ENCODE measurements at regions not wholly inside any gene's neighbourhood (a gene's known extent, or its start where the extent isn't known, plus 50 kb on each side); places are given as distances from the start of the nearest gene placed in this dataset.
"Not testable (repeated sequence)": the region's sequence is repeated elsewhere in the genome, so short reads cannot be mapped to it uniquely, and the experiment has no call there.

DNA sequence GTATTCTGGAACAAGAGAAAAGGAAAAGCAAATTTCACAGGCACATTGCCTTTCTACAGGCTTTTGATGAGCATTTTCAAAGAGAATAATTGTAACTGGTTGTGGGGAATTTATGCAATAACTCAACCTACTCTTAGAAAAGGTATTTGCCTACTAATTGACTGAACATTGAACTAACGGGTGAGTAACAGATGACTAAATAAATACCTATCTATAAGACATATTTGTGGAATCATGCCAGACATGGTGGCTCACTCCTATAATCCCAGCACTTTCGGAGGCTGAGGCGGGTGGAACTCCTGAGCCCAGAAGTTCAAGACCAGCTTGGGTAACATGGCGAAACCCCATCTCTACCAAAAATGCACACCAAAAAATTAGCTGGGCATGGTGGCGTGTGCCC lies 367.7 kb downstream of the CGGBP1 start:
- Histone ChIP-seq H3K27me3 (ENCODE audit: insufficient read depth, low read length, poor library complexity) (no peaks in the 10 kb centered on the region), H3K4me2 (ENCODE audit: insufficient read depth, low read length) (no peak overlapping the region), H4K20me1 (ENCODE audit: insufficient read depth, low read length) (no peaks in the 10 kb centered on the region), H3K36me3 (ENCODE audit: insufficient read depth, low read length) (no peaks in the 10 kb centered on the region), H3K79me2 (ENCODE audit: insufficient read depth, low read length) (no peaks in the 10 kb centered on the region), H3K4me3 (ENCODE audit: low read depth in 1 of 2, low read length in 2 of 2) (no peak overlapping the region), H3K9me3 (ENCODE audit: insufficient read depth, low read length, severe bottlenecking) (no peaks in the 10 kb centered on the region), H2AFZ (ENCODE audit: low read depth, low read length) (no peak overlapping the region), H3K9ac (ENCODE audit: low read depth, low read length) (no peak overlapping the region), H3K4me1 (ENCODE audit: insufficient read depth, low read length) (no peaks in the 10 kb centered on the region), H3K27ac (ENCODE audit: low read length) (no peak overlapping the region)
- no peak for TF ChIP-seq EZH2 (IDR thresholded peaks at IDR 0.05; ENCODE audit: borderline replicate concordance, low read depth, low read length, severe bottlenecking)
- TF ChIP-seq, protein P1, sequence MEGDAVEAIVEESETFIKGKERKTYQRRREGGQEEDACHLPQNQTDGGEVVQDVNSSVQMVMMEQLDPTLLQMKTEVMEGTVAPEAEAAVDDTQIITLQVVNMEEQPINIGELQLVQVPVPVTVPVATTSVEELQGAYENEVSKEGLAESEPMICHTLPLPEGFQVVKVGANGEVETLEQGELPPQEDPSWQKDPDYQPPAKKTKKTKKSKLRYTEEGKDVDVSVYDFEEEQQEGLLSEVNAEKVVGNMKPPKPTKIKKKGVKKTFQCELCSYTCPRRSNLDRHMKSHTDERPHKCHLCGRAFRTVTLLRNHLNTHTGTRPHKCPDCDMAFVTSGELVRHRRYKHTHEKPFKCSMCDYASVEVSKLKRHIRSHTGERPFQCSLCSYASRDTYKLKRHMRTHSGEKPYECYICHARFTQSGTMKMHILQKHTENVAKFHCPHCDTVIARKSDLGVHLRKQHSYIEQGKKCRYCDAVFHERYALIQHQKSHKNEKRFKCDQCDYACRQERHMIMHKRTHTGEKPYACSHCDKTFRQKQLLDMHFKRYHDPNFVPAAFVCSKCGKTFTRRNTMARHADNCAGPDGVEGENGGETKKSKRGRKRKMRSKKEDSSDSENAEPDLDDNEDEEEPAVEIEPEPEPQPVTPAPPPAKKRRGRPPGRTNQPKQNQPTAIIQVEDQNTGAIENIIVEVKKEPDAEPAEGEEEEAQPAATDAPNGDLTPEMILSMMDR (IDR thresholded peaks at IDR 0.05; ENCODE audit: borderline replicate concordance, extremely low read depth, low read length, poor library complexity, severe bottlenecking), result no peak
- DNase-seq, result no peak
- ATAC-seq (ENCODE audit: insufficient read depth, low read depth), result no peak

DNA sequence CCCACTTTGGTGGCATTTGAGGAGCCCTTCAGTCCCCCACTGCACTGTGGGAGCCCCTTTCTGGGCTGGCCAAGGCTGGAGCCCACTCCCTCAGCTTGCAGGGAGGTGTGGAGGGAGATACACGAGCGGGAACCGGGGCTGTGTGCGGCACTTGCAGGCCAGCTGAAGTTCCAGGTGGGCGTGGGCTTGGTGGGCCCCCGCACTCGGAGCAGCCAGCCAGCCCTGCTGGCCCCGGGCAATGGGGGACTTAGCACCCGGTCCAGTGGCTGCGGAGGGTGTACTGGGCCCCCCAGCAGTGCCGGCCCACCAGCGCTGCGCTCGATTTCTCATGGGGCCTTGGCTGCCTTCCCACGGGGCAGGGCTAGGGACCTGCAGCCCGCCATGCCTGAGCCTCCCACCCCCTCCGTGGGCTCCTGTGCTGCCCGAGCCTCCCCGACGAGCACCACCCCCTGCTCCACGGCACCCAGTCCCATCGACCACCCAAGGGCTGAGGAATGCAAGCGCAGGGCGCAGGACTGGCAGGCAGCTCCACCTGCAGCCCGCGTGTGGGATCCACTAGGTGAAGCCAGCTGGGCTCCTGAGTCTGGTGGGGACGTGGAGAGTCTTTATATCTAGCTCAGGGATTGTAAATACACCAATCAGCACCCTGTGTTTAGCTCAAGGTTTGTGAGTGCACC lies 379.7 kb downstream of the CGGBP1 start:
- H3K27ac ChIP-seq (ENCODE audit: low read length); H3K79me2 ChIP-seq (ENCODE audit: insufficient read depth, low read length); H3K9ac ChIP-seq (ENCODE audit: low read depth, low read length); H2AFZ ChIP-seq (ENCODE audit: low read depth, low read length); H3K4me3 ChIP-seq (ENCODE audit: low read depth in 1 of 2, low read length in 2 of 2); H4K20me1 ChIP-seq (ENCODE audit: insufficient read depth, low read length); H3K4me2 ChIP-seq (ENCODE audit: insufficient read depth, low read length); ATAC-seq (ENCODE audit: insufficient read depth, low read depth); H3K27me3 ChIP-seq (ENCODE audit: insufficient read depth, low read length, poor library complexity); DNase-seq; H3K36me3 ChIP-seq (ENCODE audit: insufficient read depth, low read length); H3K4me1 ChIP-seq (ENCODE audit: insufficient read depth, low read length); H3K9me3 ChIP-seq (ENCODE audit: insufficient read depth, low read length, severe bottlenecking): not testable (repeated sequence)

DNA sequence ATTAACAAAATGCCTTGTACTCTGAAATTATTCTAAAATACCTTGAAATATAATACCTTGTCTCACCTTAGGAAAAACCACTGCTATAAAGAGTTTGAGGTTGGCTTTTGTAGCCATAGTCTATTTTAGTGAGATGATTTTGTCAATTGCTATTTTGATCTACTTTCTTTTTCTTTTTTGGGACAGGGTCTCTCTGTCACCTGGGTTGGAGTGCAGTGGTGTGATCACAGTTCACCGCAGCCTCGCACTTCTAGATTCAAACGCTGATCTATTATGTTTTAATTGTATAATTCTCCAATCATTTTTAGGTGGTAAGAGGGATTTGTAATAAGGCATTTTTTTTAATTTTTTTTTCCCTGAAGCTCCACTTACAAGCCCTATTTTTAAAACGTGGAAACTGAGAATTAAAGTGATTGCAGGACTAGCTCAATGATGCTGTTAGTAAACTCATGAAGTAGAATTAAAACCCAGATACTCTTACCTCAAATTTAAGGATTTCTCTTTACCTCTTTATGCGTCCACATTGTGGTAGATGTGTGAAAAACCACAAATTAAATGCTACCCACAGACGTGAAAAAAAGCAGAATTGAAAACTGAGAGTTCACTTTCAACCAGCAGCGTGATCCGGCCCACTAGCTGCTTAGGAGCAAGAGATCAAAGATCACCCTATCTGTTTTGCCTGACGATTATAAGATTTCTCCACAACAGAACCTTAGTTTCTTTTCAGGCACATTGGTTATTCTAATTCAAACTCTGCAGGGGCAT lies 384.2 kb downstream of the CGGBP1 start:
- no peak for TF ChIP-seq EZH2 (IDR thresholded peaks at IDR 0.05; ENCODE audit: borderline replicate concordance, low read depth, low read length, severe bottlenecking)
- TF ChIP-seq, protein P1 (IDR thresholded peaks at IDR 0.05; ENCODE audit: borderline replicate concordance, extremely low read depth, low read length, poor library complexity, severe bottlenecking), result no peak
- DNase-seq (no peak), ATAC-seq (ENCODE audit: insufficient read depth, low read depth) (0 out of 3 replicates have a peak, but pooled peaks have one; percentile 24)
- no peaks in the 10 kb centered on the region for H3K9me3 ChIP-seq (ENCODE audit: insufficient read depth, low read length, severe bottlenecking)
- H2AFZ ChIP-seq (ENCODE audit: low read depth, low read length), result no peak overlapping the region
- H3K27ac ChIP-seq (ENCODE audit: low read length), result no peak overlapping the region
- no peaks in the 10 kb centered on the region for H4K20me1 ChIP-seq (ENCODE audit: insufficient read depth, low read length)
- H3K9ac ChIP-seq (ENCODE audit: low read depth, low read length), result no peak overlapping the region
- no peaks in the 10 kb centered on the region for H3K79me2 ChIP-seq (ENCODE audit: insufficient read depth, low read length)
- no peak overlapping the region for H3K4me3 ChIP-seq (ENCODE audit: low read depth in 1 of 2, low read length in 2 of 2)
- H3K36me3 ChIP-seq (ENCODE audit: insufficient read depth, low read length), result no peaks in the 10 kb centered on the region
- H3K4me2 ChIP-seq (ENCODE audit: insufficient read depth, low read length), result no peak overlapping the region
- no peaks in the 10 kb centered on the region for H3K4me1 ChIP-seq (ENCODE audit: insufficient read depth, low read length)
- no peaks in the 10 kb centered on the region for H3K27me3 ChIP-seq (ENCODE audit: insufficient read depth, low read length, poor library complexity)

DNA sequence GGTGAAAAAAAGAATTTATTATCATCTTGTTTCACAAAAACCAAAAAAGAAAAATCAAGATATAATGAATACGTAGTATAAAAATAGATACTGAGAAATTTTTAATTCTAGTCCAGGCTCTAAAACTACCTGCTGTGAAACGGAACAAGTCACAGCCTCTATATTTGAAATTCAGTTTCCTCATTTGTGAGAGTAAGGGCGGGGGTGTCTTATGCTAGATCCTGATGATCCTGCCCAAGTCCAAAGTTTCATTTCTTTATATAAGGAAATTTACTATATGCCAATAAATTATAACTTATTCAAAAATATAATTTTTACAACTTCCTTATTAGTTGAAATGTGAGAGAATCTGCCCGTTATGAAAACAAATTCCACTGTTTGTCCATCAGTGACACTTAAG lies 385.7 kb downstream of the CGGBP1 start:
- no peak overlapping the region for H3K9ac ChIP-seq (ENCODE audit: low read depth, low read length)
- no peak overlapping the region for H3K27ac ChIP-seq (ENCODE audit: low read length)
- H3K36me3 ChIP-seq (ENCODE audit: insufficient read depth, low read length), result no peaks in the 10 kb centered on the region
- no peaks in the 10 kb centered on the region for H3K27me3 ChIP-seq (ENCODE audit: insufficient read depth, low read length, poor library complexity)
- no peaks in the 10 kb centered on the region for H4K20me1 ChIP-seq (ENCODE audit: insufficient read depth, low read length)
- no peaks in the 10 kb centered on the region for H3K4me1 ChIP-seq (ENCODE audit: insufficient read depth, low read length)
- H3K4me2 ChIP-seq (ENCODE audit: insufficient read depth, low read length), result no peak overlapping the region
- ATAC-seq (ENCODE audit: insufficient read depth, low read depth) (no peak), DNase-seq (no peak)
- no peak overlapping the region for H3K4me3 ChIP-seq (ENCODE audit: low read depth in 1 of 2, low read length in 2 of 2)
- no peaks in the 10 kb centered on the region for H3K9me3 ChIP-seq (ENCODE audit: insufficient read depth, low read length, severe bottlenecking)
- no peaks in the 10 kb centered on the region for H3K79me2 ChIP-seq (ENCODE audit: insufficient read depth, low read length)
- TF ChIP-seq, protein P1 (IDR thresholded peaks at IDR 0.05; ENCODE audit: borderline replicate concordance, extremely low read depth, low read length, poor library complexity, severe bottlenecking), result no peak
- no peak for TF ChIP-seq EZH2 (IDR thresholded peaks at IDR 0.05; ENCODE audit: borderline replicate concordance, low read depth, low read length, severe bottlenecking)
- H2AFZ ChIP-seq (ENCODE audit: low read depth, low read length), result no peak overlapping the region

Data from DND-41 (cell line).